ENCODE measurements at regions not wholly inside any gene's neighbourhood (a gene's known extent, or its start where the extent isn't known, plus 50 kb on each side); places are given as distances from the start of the nearest gene placed in this dataset.

- TF ChIP-seq CTCF (IDR thresholded peaks at IDR 0.05) (no peak), POLR2A (IDR thresholded peaks at IDR 0.05) (no peak)
Observed at GRCh38 chrX:106306391-106306947, 138.4 kb downstream of the PWWP3B start.
